Neuronal stem cell (in vitro differentiated cells): ENCODE measurements at regions not wholly inside any gene's neighbourhood (a gene's known extent, or its start where the extent isn't known, plus 50 kb on each side); places are given as distances from the start of the nearest gene placed in this dataset.

Source experiments
- DNase-seq: peaks from one replicate; pipeline ENCODE4 v3.0.0-alpha.2; 2013; ENCODE audit warnings: low spot score
- H2AFZ ChIP-seq: one replicate; pipeline ENCODE4 v1.6.1; 2013; ENCODE audit warnings: mild to moderate bottlenecking, low read length, inconsistent platforms
- H2AK5ac ChIP-seq: 2 replicates; pipeline ENCODE4 v1.6.1; 2013; ENCODE audit warnings: low read depth, mild to moderate bottlenecking, inconsistent platforms, low read length, moderate library complexity, mixed read lengths
- H2BK120ac ChIP-seq: 2 replicates; pipeline ENCODE4 v1.6.1; 2013; ENCODE audit warnings: low read depth, mild to moderate bottlenecking, inconsistent platforms, low read length, moderate library complexity, mixed read lengths
- H2BK12ac ChIP-seq: one replicate; pipeline ENCODE4 v1.6.1; 2013; ENCODE audit warnings: low read length, inconsistent platforms
- H2BK15ac ChIP-seq: 2 replicates; pipeline ENCODE4 v1.6.1; 2013; ENCODE audit warnings: mild to moderate bottlenecking, low read length, inconsistent platforms, mixed read lengths
- H2BK5ac ChIP-seq: one replicate; pipeline ENCODE4 v1.6.1; 2013; ENCODE audit warnings: inconsistent platforms, mild to moderate bottlenecking, low read length, moderate library complexity
- H3K14ac ChIP-seq: one replicate; pipeline ENCODE4 v1.6.1; 2013; ENCODE audit warnings: low read length, inconsistent platforms
- H3K18ac ChIP-seq: 2 replicates; pipeline ENCODE4 v1.6.1; 2013; ENCODE audit warnings: low read length, inconsistent platforms
- H3K23ac ChIP-seq: 2 replicates; pipeline ENCODE4 v1.6.1; 2013; ENCODE audit warnings: low read depth, mild to moderate bottlenecking, mixed read lengths, low read length, inconsistent platforms; ENCODE audit not compliant: poor library complexity
- H3K27ac ChIP-seq: replicated peaks from 3 replicates; pipeline ENCODE4 v1.5.1; 2013; ENCODE audit warnings: low read length, inconsistent platforms
- H3K27me3 ChIP-seq, 3 experiments: 2 replicates each; pipeline ENCODE4 v1.6.1; 2013; ENCODE audit warnings: low read length in 3 of 3, mild to moderate bottlenecking in 2 of 3, inconsistent platforms in 1 of 3, low read depth in 1 of 3, mixed read lengths in 1 of 3, moderate library complexity in 1 of 3; ENCODE audit not compliant: control insufficient read depth in 3 of 3, insufficient read depth in 3 of 3
- H3K36me3 ChIP-seq, 2 donors: replicated peaks in 1 of 2; 2 replicates each; pipeline ENCODE4 v1.6.1; 2013; ENCODE audit warnings: low read length in 2 of 2; ENCODE audit not compliant: control insufficient read depth in 2 of 2, insufficient read depth in 2 of 2
- H3K4ac ChIP-seq: 2 replicates; pipeline ENCODE4 v1.6.1; 2013; ENCODE audit warnings: inconsistent platforms, mild to moderate bottlenecking, low read length, moderate library complexity
- H3K4me1 ChIP-seq, 2 donors: 1 replicate in 1 of 2; 2 replicates in 1 of 2; pipeline ENCODE4 v1.6.1; 2013; ENCODE audit warnings: low read length in 2 of 2, low read depth in 1 of 2; ENCODE audit not compliant: control insufficient read depth in 2 of 2, insufficient read depth in 1 of 2
- H3K4me2 ChIP-seq: one replicate; pipeline ENCODE4 v1.6.1; 2013; ENCODE audit warnings: mild to moderate bottlenecking, low read length, inconsistent platforms; ENCODE audit not compliant: insufficient read depth, poor library complexity, severe bottlenecking
- H3K4me3 ChIP-seq, 2 donors: 2 replicates each; pipeline ENCODE4 v1.5.1; 2013; ENCODE audit warnings: low read length in 2 of 2, mild to moderate bottlenecking in 2 of 2, inconsistent platforms in 1 of 2, moderate library complexity in 1 of 2
- H3K79me1 ChIP-seq: one replicate; pipeline ENCODE4 v1.6.1; 2013; ENCODE audit warnings: low read depth, mild to moderate bottlenecking, inconsistent platforms, low read length, moderate library complexity
- H3K9ac ChIP-seq: one replicate; pipeline ENCODE4 v1.6.1; 2013; ENCODE audit warnings: mild to moderate bottlenecking, low read depth, low read length, inconsistent platforms; ENCODE audit not compliant: poor library complexity
- H3K9me3 ChIP-seq, 2 donors: replicated peaks in 1 of 2; 2 replicates each; pipeline versions ENCODE3 to v1.6.1; 2013; ENCODE audit warnings: low read length in 2 of 2, mild to moderate bottlenecking in 2 of 2, inconsistent platforms in 1 of 2, low read depth in 1 of 2, mixed read lengths in 1 of 2, moderate library complexity in 1 of 2; ENCODE audit not compliant: control insufficient read depth in 2 of 2, insufficient read depth in 1 of 2
- H4K8ac ChIP-seq: one replicate; pipeline ENCODE4 v1.6.1; 2013; ENCODE audit warnings: low read depth, mild to moderate bottlenecking, inconsistent platforms, low read length, moderate library complexity
- H4K91ac ChIP-seq: one replicate; pipeline ENCODE4 v1.6.1; 2013; ENCODE audit warnings: low read length, low read depth, mild to moderate bottlenecking, inconsistent platforms; ENCODE audit not compliant: poor library complexity
- WGBS, 2 donors: extraction: QIAGEN DNeasy Blood & Tissue Kit; methylation state at CpG; one replicate each; pipeline ENCODE4 v1.1.7; 2013; ENCODE audit warnings: missing lambda C conversion rate in 2 of 2, mixed read lengths in 1 of 2; ENCODE audit not compliant: insufficient read length in 2 of 2, insufficient replicate concordance in 1 of 2; ENCODE audit errors: extremely low coverage in 2 of 2; 5-methylcytosine and 5-hydroxymethylcytosine counted together

- no peak overlapping the region for H4K8ac ChIP-seq
- H2AFZ ChIP-seq, result no peak overlapping the region
- H2BK15ac ChIP-seq, result no peak overlapping the region
- WGBS, 2 donors, result no CpG with 5 or more reads among the region's 2 CpGs
- no peak overlapping the region for H3K4me2 ChIP-seq
- no peak overlapping the region for H2AK5ac ChIP-seq
- no peaks in the 10 kb centered on the region for H3K79me1 ChIP-seq
- no peak overlapping the region for H2BK12ac ChIP-seq
- H2BK5ac ChIP-seq, result no peak overlapping the region
- H3K4me1 ChIP-seq, result no peaks in the 10 kb centered on the region
- peaks cover 0 to 2% (median 0%) of the 10 kb centered on the region in 3 experiments for H3K27me3 ChIP-seq
- no peak overlapping the region for H3K9ac ChIP-seq
- H3K23ac ChIP-seq, result no peak overlapping the region
- no peaks in the 10 kb centered on the region for H3K9me3 ChIP-seq
- H2BK120ac ChIP-seq, result no peak overlapping the region
- H3K18ac ChIP-seq, result no peak overlapping the region
- H3K4me3 ChIP-seq, result no peak overlapping the region
- no peak for DNase-seq
- H3K14ac ChIP-seq, result no peak overlapping the region
- no peaks in the 10 kb centered on the region for H3K36me3 ChIP-seq
- no peak overlapping the region for H3K4ac ChIP-seq
- no peak overlapping the region for H4K91ac ChIP-seq
- no peak overlapping the region for H3K27ac ChIP-seq
Measured at GRCh38 chr7:47027695-47028240, 554.1 kb downstream of the TNS3 start.

GRCh38 chr7:47026780-47027361 is 555.0 kb downstream of the TNS3 start:
- no peak overlapping the region for H2AFZ ChIP-seq
- no peak overlapping the region for H4K91ac ChIP-seq
- no peak overlapping the region for H3K4me3 ChIP-seq
- WGBS, 2 donors, result no CpG with 5 or more reads among the region's 5 CpGs
- no peak overlapping the region for H3K23ac ChIP-seq
- H3K4ac ChIP-seq, result no peak overlapping the region
- H2BK120ac ChIP-seq, result no peak overlapping the region
- H2AK5ac ChIP-seq, result no peak overlapping the region
- peaks cover 0 to 2% (median 0%) of the 10 kb centered on the region in 3 experiments for H3K27me3 ChIP-seq
- no peak overlapping the region for H2BK12ac ChIP-seq
- no peak overlapping the region for H3K27ac ChIP-seq
- no peak overlapping the region for H4K8ac ChIP-seq
- H2BK15ac ChIP-seq, result no peak overlapping the region
- H3K79me1 ChIP-seq, result no peaks in the 10 kb centered on the region
- H3K4me1 ChIP-seq, result no peaks in the 10 kb centered on the region
- no peak overlapping the region for H3K9ac ChIP-seq
- H3K14ac ChIP-seq, result no peak overlapping the region
- no peaks in the 10 kb centered on the region for H3K36me3 ChIP-seq
- DNase-seq, result no peak
- no peak overlapping the region for H2BK5ac ChIP-seq
- no peak overlapping the region for H3K18ac ChIP-seq
- no peak overlapping the region for H3K4me2 ChIP-seq
- H3K9me3 ChIP-seq, result no peaks in the 10 kb centered on the region

- H3K4me3 ChIP-seq, result no peak overlapping the region
Measured at GRCh38 chr7:47024991-47025390, 556.9 kb downstream of the TNS3 start.

GRCh38 chr7:47008461-47008860 is 573.5 kb downstream of the TNS3 start:
- no peaks in the 10 kb centered on the region for H3K79me1 ChIP-seq
- no peak overlapping the region for H3K14ac ChIP-seq
- WGBS, 2 donors, result no CpG with 5 or more reads among the region's 1 CpG
- no peak overlapping the region for H3K4ac ChIP-seq
- no peak overlapping the region for H2AK5ac ChIP-seq
- H2BK12ac ChIP-seq, result no peak overlapping the region
- no peak overlapping the region for H3K4me2 ChIP-seq
- no peaks in the 10 kb centered on the region for H3K27me3 ChIP-seq
- H4K91ac ChIP-seq, result no peak overlapping the region
- H4K8ac ChIP-seq, result no peak overlapping the region
- no peak overlapping the region for H3K27ac ChIP-seq
- no peaks in the 10 kb centered on the region for H3K36me3 ChIP-seq
- no peak overlapping the region for H2BK15ac ChIP-seq
- H3K9ac ChIP-seq, result no peak overlapping the region
- H3K9me3 ChIP-seq, result no peaks in the 10 kb centered on the region
- no peaks in the 10 kb centered on the region for H3K4me1 ChIP-seq
- no peak overlapping the region for H3K18ac ChIP-seq
- H2BK5ac ChIP-seq, result no peak overlapping the region
- no peak for DNase-seq
- no peak overlapping the region for H2BK120ac ChIP-seq
- H2AFZ ChIP-seq, result no peak overlapping the region
- H3K23ac ChIP-seq, result no peak overlapping the region
- H3K4me3 ChIP-seq, result no peak overlapping the region

More at GRCh38 chr7:47024991-47025390, 556.9 kb downstream of the TNS3 start:
- Histone ChIP-seq H3K18ac (no peak overlapping the region), H3K4me1 (no peaks in the 10 kb centered on the region), H2AK5ac (no peak overlapping the region), H2BK12ac (no peak overlapping the region), H3K4me2 (no peak overlapping the region), H4K8ac (no peak overlapping the region), H3K79me1 (no peaks in the 10 kb centered on the region), H3K9ac (no peak overlapping the region), H3K23ac (no peak overlapping the region), H3K9me3 (peaks cover 0 to 2% of the 10 kb centered on the region in 2 donors), H2BK120ac (no peak overlapping the region), H3K4ac (no peak overlapping the region), H3K27ac (no peak overlapping the region), H2BK5ac (no peak overlapping the region), H2AFZ (no peak overlapping the region), H4K91ac (no peak overlapping the region), H3K36me3 (no peaks in the 10 kb centered on the region), H3K14ac (no peak overlapping the region), H2BK15ac (no peak overlapping the region), H3K27me3 (peaks cover 0 to 2% (median 0%) of the 10 kb centered on the region in 3 experiments)
- no CpG with 5 or more reads among the region's 4 CpGs for WGBS, 2 donors
- DNase-seq, result no peak
